ENCODE measurements at regions not wholly inside any gene's neighbourhood (a gene's known extent, or its start where the extent isn't known, plus 50 kb on each side); places are given as distances from the start of the nearest gene placed in this dataset.
"Not testable (repeated sequence)": the region's sequence is repeated elsewhere in the genome, so short reads cannot be mapped to it uniquely, and the experiment has no call there.

- DNase-seq (ENCODE audit: low spot score) = no peak
These were observed 585.0 kb downstream of the KIF4B start for GRCh38 chr5:155598552-155598951.

GRCh38 chr5:155605920-155606319 lies 592.4 kb downstream of the KIF4B start:
- no peak for DNase-seq (ENCODE audit: low spot score)

GRCh38 chr5:155616779-155617392 lies 603.3 kb downstream of the KIF4B start:
- DNase-seq (ENCODE audit: low spot score) = no peak

- DNase-seq (ENCODE audit: low spot score) = no peak
These were observed 606.1 kb downstream of the KIF4B start for GRCh38 chr5:155619688-155620087.

- no peak for DNase-seq (ENCODE audit: low spot score)
These were observed 607.4 kb downstream of the KIF4B start for GRCh38 chr5:155620821-155621410.

- no peak for DNase-seq (ENCODE audit: low spot score)
These were observed 611.2 kb downstream of the KIF4B start for GRCh38 chr5:155624597-155625241.

GRCh38 chr5:155625315-155625714 lies 611.8 kb downstream of the KIF4B start:
- no peak for DNase-seq (ENCODE audit: low spot score)

- no peak for DNase-seq (ENCODE audit: low spot score)
These were observed 612.5 kb downstream of the KIF4B start for GRCh38 chr5:155625897-155626543.

- no peak for DNase-seq (ENCODE audit: low spot score)
These were observed 613.0 kb downstream of the KIF4B start for GRCh38 chr5:155626592-155626991.

GRCh38 chr5:155628346-155628745 lies 614.8 kb downstream of the KIF4B start:
- DNase-seq (ENCODE audit: low spot score) = no peak

- no peak for DNase-seq (ENCODE audit: low spot score)
These were observed 616.0 kb downstream of the KIF4B start for GRCh38 chr5:155629597-155629996.

GRCh38 chr5:155631116-155631515 lies 617.6 kb downstream of the KIF4B start:
- DNase-seq (ENCODE audit: low spot score) = no peak

GRCh38 chr5:155633338-155633957 lies 619.9 kb downstream of the KIF4B start:
- no peak for DNase-seq (ENCODE audit: low spot score)

- no peak for DNase-seq (ENCODE audit: low spot score)
These were observed 636.1 kb downstream of the KIF4B start for GRCh38 chr5:155649666-155650065.

GRCh38 chr5:155655569-155655968 lies 642.0 kb downstream of the KIF4B start:
- DNase-seq (ENCODE audit: low spot score) = no peak

GRCh38 chr5:155661859-155662258 lies 648.3 kb downstream of the KIF4B start:
- no peak for DNase-seq (ENCODE audit: low spot score)

- no peak for DNase-seq (ENCODE audit: low spot score)
These were observed 651.8 kb downstream of the KIF4B start for GRCh38 chr5:155665361-155665760.

GRCh38 chr5:155672001-155672400 lies 655.0 kb upstream of the SGCD start:
- not testable (repeated sequence) for DNase-seq (ENCODE audit: low spot score)

- no peak for DNase-seq (ENCODE audit: low spot score)
These were observed 650.0 kb upstream of the SGCD start for GRCh38 chr5:155676967-155677366.

- no peak for DNase-seq (ENCODE audit: low spot score)
These were observed 648.6 kb upstream of the SGCD start for GRCh38 chr5:155678371-155678770.

- no peak for DNase-seq (ENCODE audit: low spot score)
These were observed 647.4 kb upstream of the SGCD start for GRCh38 chr5:155679530-155679929.

- no peak for DNase-seq (ENCODE audit: low spot score)
These were observed 642.5 kb upstream of the SGCD start for GRCh38 chr5:155684417-155684816.

All from mesenteric fat pad (tissue), 1 donor.